Endothelial cell (in vitro differentiated cells): ENCODE measurements at regions not wholly inside any gene's neighbourhood (a gene's known extent, or its start where the extent isn't known, plus 50 kb on each side); places are given as distances from the start of the nearest gene placed in this dataset.

Source experiments
- DNase-seq: peaks from one replicate; pipeline ENCODE4 v3.0.0; 2021; ENCODE audit warnings: low spot score
- H3K27ac Mint-ChIP-seq: one replicate; pipeline ENCODE4 v1.8.0; 2021; ENCODE audit warnings: mixed read lengths, inconsistent platforms; ENCODE audit not compliant: unreplicated experiment
- H3K27me3 Mint-ChIP-seq: one replicate; pipeline ENCODE4 v1.8.0; 2021; ENCODE audit warnings: mild to moderate bottlenecking, moderate library complexity, mixed read lengths, inconsistent platforms; ENCODE audit not compliant: unreplicated experiment
- H3K36me3 Mint-ChIP-seq: one replicate; pipeline ENCODE4 v1.8.0; 2021; ENCODE audit warnings: mild to moderate bottlenecking, low read depth, mixed read lengths, inconsistent platforms; ENCODE audit not compliant: unreplicated experiment
- H3K4me1 Mint-ChIP-seq: one replicate; pipeline ENCODE4 v1.8.0; 2021; ENCODE audit warnings: mild to moderate bottlenecking, mixed read lengths, inconsistent platforms; ENCODE audit not compliant: unreplicated experiment
- H3K4me3 Mint-ChIP-seq: one replicate; pipeline ENCODE4 v1.8.0; 2021; ENCODE audit warnings: mild to moderate bottlenecking, mixed read lengths, inconsistent platforms; ENCODE audit not compliant: unreplicated experiment
- H3K9me3 Mint-ChIP-seq: one replicate; pipeline ENCODE4 v1.8.0; 2021; ENCODE audit warnings: mixed read lengths, inconsistent platforms; ENCODE audit not compliant: unreplicated experiment
- CTCF ChIP-seq: fragments of 200-600 bp; sonication (generic); IDR thresholded peaks from one replicate; pipeline ENCODE4 v1.5.0; 2021; ENCODE audit warnings: antibody characterized with exemption; ENCODE audit not compliant: unreplicated experiment

GRCh38 chr4:136909626-136910025, 622.7 kb downstream of the PCDH18 start:
- H3K27me3 Mint-ChIP-seq, result no peaks in the 10 kb centered on the region
- DNase-seq, result no peak
- no peaks in the 10 kb centered on the region for H3K9me3 Mint-ChIP-seq
- no peak overlapping the region for H3K27ac Mint-ChIP-seq
- no peaks in the 10 kb centered on the region for H3K4me1 Mint-ChIP-seq
- H3K4me3 Mint-ChIP-seq, result no peak overlapping the region
- no peaks in the 10 kb centered on the region for H3K36me3 Mint-ChIP-seq
- TF ChIP-seq CTCF, result no peak

GRCh38 chr4:136908122-136908521, 624.2 kb downstream of the PCDH18 start:
- no peaks in the 10 kb centered on the region for H3K36me3 Mint-ChIP-seq
- TF ChIP-seq CTCF, result no peak
- no peak for DNase-seq
- no peak overlapping the region for H3K27ac Mint-ChIP-seq
- no peaks in the 10 kb centered on the region for H3K4me1 Mint-ChIP-seq
- no peaks in the 10 kb centered on the region for H3K27me3 Mint-ChIP-seq
- no peak overlapping the region for H3K4me3 Mint-ChIP-seq
- no peaks in the 10 kb centered on the region for H3K9me3 Mint-ChIP-seq

- DNase-seq, result no peak
- no peak overlapping the region for H3K4me3 Mint-ChIP-seq
- H3K4me1 Mint-ChIP-seq, result no peaks in the 10 kb centered on the region
- TF ChIP-seq CTCF, result no peak
- no peaks in the 10 kb centered on the region for H3K36me3 Mint-ChIP-seq
- H3K9me3 Mint-ChIP-seq, result no peaks in the 10 kb centered on the region
- H3K27ac Mint-ChIP-seq, result no peak overlapping the region
- H3K27me3 Mint-ChIP-seq, result no peaks in the 10 kb centered on the region
These were observed 631.6 kb downstream of the PCDH18 start for GRCh38 chr4:136900696-136901095.

GRCh38 chr4:136898590-136899248, 633.6 kb downstream of the PCDH18 start:
- no peak for TF ChIP-seq CTCF
- DNase-seq, result no peak
- Mint-ChIP-seq H3K27ac (no peak overlapping the region), H3K4me1 (no peaks in the 10 kb centered on the region), H3K36me3 (no peaks in the 10 kb centered on the region), H3K27me3 (no peaks in the 10 kb centered on the region), H3K4me3 (no peak overlapping the region), H3K9me3 (no peaks in the 10 kb centered on the region)

- no peak for DNase-seq
- Mint-ChIP-seq H3K9me3 (no peaks in the 10 kb centered on the region), H3K4me1 (no peaks in the 10 kb centered on the region), H3K4me3 (no peak overlapping the region), H3K27me3 (no peaks in the 10 kb centered on the region), H3K27ac (no peak overlapping the region), H3K36me3 (no peaks in the 10 kb centered on the region)
- no peak for TF ChIP-seq CTCF
These were observed 638.7 kb downstream of the PCDH18 start for GRCh38 chr4:136893573-136893972.
